HepG2 (cell line): ENCODE measurements at regions not wholly inside any gene's neighbourhood (a gene's known extent, or its start where the extent isn't known, plus 50 kb on each side); places are given as distances from the start of the nearest gene placed in this dataset.

Experiments
- ATAC-seq: fragments of 200-7000 bp; cut with Tn5 transposase; 3 replicates; pipeline ENCODE4 v1.9.1; 2020; ENCODE audit warnings: mild to moderate bottlenecking, moderate library complexity
- BruUV-seq: library from RNA; stranded (reverse); fragments of 400-500 nt; replicated peaks from 2 replicates; lab custom pipeline; 2021; lab: Mats Ljungman, UMichigan
- CTCF ChIA-PET: fragments of 300-600 bp; formaldehyde crosslinking; extraction: SDS; loops from one replicate; lab custom pipeline; 2021; ENCODE audit warnings: low total read pairs, inconsistent platforms, low intra/inter-chr PET ratio; lab: Yijun Ruan, JAX
- POLR2A ChIA-PET: fragments of 350-600 bp; sonication (Branson Sonifier 250); formaldehyde crosslinking; loops from one replicate; lab custom pipeline; 2020; ENCODE audit warnings: antibody characterized with exemption, inconsistent platforms; lab: Yijun Ruan, JAX
- DNase-seq: peaks from one replicate; pipeline ENCODE4 v3.0.0-alpha.2; 2015; ENCODE audit warnings: low spot score
- FAIRE-seq: peaks from 3 replicates; lab custom pipeline; 2011; peaks lifted over from hg19 to GRCh38; lab: Jason Lieb, UNC
- H2AFZ ChIP-seq: one replicate; pipeline ENCODE4 v1.6.1; 2011; ENCODE audit warnings: low read length, inconsistent platforms
- H3K27ac ChIP-seq: fragments of 300-600 bp; 3 replicates; pipeline ENCODE4 v1.8.0; 2011; ENCODE audit warnings: mixed run types, mild to moderate bottlenecking, mixed read lengths, low read length, inconsistent platforms; ENCODE audit not compliant: insufficient read depth; ENCODE audit errors: extremely low read length
- H3K27me3 ChIP-seq, 2 experiments: fragments of 200-600 bp in 1 of 2; 2 replicates in 1 of 2; 3 replicates in 1 of 2; pipeline versions ENCODE4 v1.6.0 to v1.8.0; 2011; ENCODE audit warnings: low read length in 2 of 2, mild to moderate bottlenecking in 2 of 2, moderate library complexity in 2 of 2, inconsistent platforms in 1 of 2; ENCODE audit not compliant: insufficient read depth in 2 of 2, control insufficient read depth in 1 of 2
- H3K36me3 ChIP-seq, 2 experiments: fragments of 200-600 bp in 1 of 2; replicated peaks in 1 of 2; 2 replicates in 1 of 2; 3 replicates in 1 of 2; pipeline versions ENCODE4 v1.5.1 to v1.8.0; 2011; ENCODE audit warnings: low read length in 2 of 2, inconsistent platforms in 1 of 2; ENCODE audit not compliant: insufficient read depth in 2 of 2, control insufficient read depth in 1 of 2
- H3K4me1 ChIP-seq: 2 replicates; pipeline ENCODE4 v1.5.1; 2012; ENCODE audit warnings: low read length, inconsistent platforms; ENCODE audit not compliant: insufficient read depth
- H3K4me2 ChIP-seq: 2 replicates; pipeline ENCODE4 v1.6.0; 2011; ENCODE audit warnings: low read depth, low read length, inconsistent platforms
- H3K4me3 ChIP-seq, 3 experiments: fragments of 200-600 bp in 1 of 3; sonication (generic), shearing (Covaris generic) in 1 of 3; replicated peaks in 1 of 3; 2 replicates each; pipeline ENCODE4 v1.5.1; 2011 to 2016; ENCODE audit warnings: low read length in 3 of 3, inconsistent platforms in 2 of 3, low read depth in 2 of 3, mild to moderate bottlenecking in 2 of 3, control low read depth in 1 of 3, mixed read lengths in 1 of 3; ENCODE audit not compliant: insufficient read depth in 1 of 3
- H3K79me2 ChIP-seq: one replicate; pipeline ENCODE4 v1.6.1; 2011; ENCODE audit warnings: low read length, inconsistent platforms; ENCODE audit not compliant: insufficient read depth
- H3K9ac ChIP-seq: 2 replicates; pipeline ENCODE4 v1.6.0; 2011; ENCODE audit warnings: mild to moderate bottlenecking, low read depth, low read length, inconsistent platforms; ENCODE audit not compliant: insufficient read depth
- H3K9me3 ChIP-seq: 2 replicates; pipeline ENCODE4 v1.5.1; 2012; ENCODE audit warnings: mild to moderate bottlenecking, low read length
- H4K20me1 ChIP-seq: 2 replicates; pipeline ENCODE4 v1.6.0; 2011; ENCODE audit warnings: inconsistent platforms, mild to moderate bottlenecking, low read length, moderate library complexity; ENCODE audit not compliant: insufficient read depth
- ATRX ChIP-seq: sonication (generic); formaldehyde crosslinking; IDR thresholded peaks from 2 replicates; pipeline ENCODE4 v1.4.0; 2020; ENCODE audit warnings: missing genetic modification reagents, borderline replicate concordance
- CHD4 ChIP-seq: fragments of 200-600 bp; sonication (generic); IDR thresholded peaks from 2 replicates; pipeline ENCODE4 v1.7.0; 2017; ENCODE audit warnings: mild to moderate bottlenecking, low read length, borderline replicate concordance
- DR1 ChIP-seq: sonication (generic); formaldehyde crosslinking; IDR thresholded peaks from 2 replicates; pipeline ENCODE4 v1.8.0; 2021; ENCODE audit warnings: mild to moderate bottlenecking, missing genetic modification reagents, inconsistent platforms
- ZNF512 ChIP-seq: sonication (generic); formaldehyde crosslinking; IDR thresholded peaks from 2 replicates; pipeline ENCODE4 v1.4.0; 2020; ENCODE audit warnings: mild to moderate bottlenecking, missing genetic modification reagents
- ZNF512B ChIP-seq: sonication (generic); formaldehyde crosslinking; IDR thresholded peaks from 2 replicates; pipeline ENCODE4 v1.5.1; 2020; ENCODE audit warnings: missing genetic modification reagents, mild to moderate bottlenecking, borderline replicate concordance
- WGBS: methylation state at CpG from one replicate; pipeline ENCODE4 v1.1.6; 2017; ENCODE audit warnings: low lambda C conversion rate; 5-methylcytosine and 5-hydroxymethylcytosine counted together
- in situ Hi-C: cut with HindIII; loops from 2 replicates; pipeline ENCODE4 v1.10.0; 2017; ENCODE audit warnings: low pct_unique_long_range_greater_than_20kb; ENCODE audit not compliant: extremely low pct_ligation_motif_present
- intact Hi-C: fragments of 100-400 bp; cut with micrococcal nuclease; formaldehyde crosslinking; loops from one replicate; pipeline ENCODE4 v1.10.0; 2022; ENCODE audit not compliant: unreplicated experiment
- TF ChIP-seq, protein P1 (sequence below): IDR thresholded peaks from 2 replicates; pipeline ENCODE4 v1.6.1; 2016; ENCODE audit warnings: mild to moderate bottlenecking, missing biosample characterization, missing genetic modification reagents
- TF ChIP-seq, protein P2 (sequence below): sonication (generic); formaldehyde crosslinking; IDR thresholded peaks from 2 replicates; pipeline ENCODE4 v1.4.0; 2020; ENCODE audit warnings: missing genetic modification reagents

DNA sequence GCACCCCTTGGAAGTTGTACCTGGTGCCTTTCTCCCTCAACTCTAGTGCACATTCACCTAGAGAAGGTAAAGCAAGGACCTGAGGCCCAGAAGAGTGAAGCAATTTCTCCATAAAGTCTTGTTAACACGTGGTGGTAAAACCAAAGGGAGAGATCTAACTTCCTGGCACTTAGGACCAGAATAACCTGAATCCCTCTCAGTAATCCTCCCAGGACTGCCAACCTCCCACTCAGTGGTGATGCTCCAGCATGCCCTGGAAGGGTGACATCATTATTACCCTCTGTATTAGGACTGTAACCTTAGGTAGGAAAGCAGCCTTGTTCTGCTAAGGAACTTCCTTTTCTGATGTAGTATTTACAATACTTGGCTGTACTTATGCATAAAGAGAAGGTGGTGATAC lies 330.6 kb upstream of the MARCKS start:
- Histone ChIP-seq H3K4me3 (no peak overlapping the region), H3K36me3 (no peaks in the 10 kb centered on the region), H2AFZ (no peak overlapping the region), H3K4me2 (no peak overlapping the region), H3K79me2 (no peaks in the 10 kb centered on the region), H3K27me3 (no peaks in the 10 kb centered on the region), H4K20me1 (no peaks in the 10 kb centered on the region), H3K4me1 (peaks cover 7% of the 10 kb centered on the region), H3K9me3 (no peaks in the 10 kb centered on the region), H3K9ac (no peak overlapping the region), H3K27ac (no peak overlapping the region)
- POLR2A ChIA-PET, result no interaction called here
- intact Hi-C loops (no loop called here), in situ Hi-C loops (no loop called here)
- WGBS, result 0% methylated on average over 1 of the region's 1 CpG
- CTCF ChIA-PET, result no interaction called here
- DNase-seq (no peak), ATAC-seq (no peak), FAIRE-seq (no peak)
- no TSS peak for BruUV-seq
- no peak for TF ChIP-seq DR1 (CRISPR knock-in tag)
- TF ChIP-seq, protein P1, sequence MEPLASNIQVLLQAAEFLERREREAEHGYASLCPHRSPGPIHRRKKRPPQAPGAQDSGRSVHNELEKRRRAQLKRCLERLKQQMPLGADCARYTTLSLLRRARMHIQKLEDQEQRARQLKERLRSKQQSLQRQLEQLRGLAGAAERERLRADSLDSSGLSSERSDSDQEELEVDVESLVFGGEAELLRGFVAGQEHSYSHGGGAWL (CRISPR knock-in tag), result no peak
- no peak for TF ChIP-seq ZNF512 (CRISPR knock-in tag)
- TF ChIP-seq CHD4, result no peak
- TF ChIP-seq, protein P2, sequence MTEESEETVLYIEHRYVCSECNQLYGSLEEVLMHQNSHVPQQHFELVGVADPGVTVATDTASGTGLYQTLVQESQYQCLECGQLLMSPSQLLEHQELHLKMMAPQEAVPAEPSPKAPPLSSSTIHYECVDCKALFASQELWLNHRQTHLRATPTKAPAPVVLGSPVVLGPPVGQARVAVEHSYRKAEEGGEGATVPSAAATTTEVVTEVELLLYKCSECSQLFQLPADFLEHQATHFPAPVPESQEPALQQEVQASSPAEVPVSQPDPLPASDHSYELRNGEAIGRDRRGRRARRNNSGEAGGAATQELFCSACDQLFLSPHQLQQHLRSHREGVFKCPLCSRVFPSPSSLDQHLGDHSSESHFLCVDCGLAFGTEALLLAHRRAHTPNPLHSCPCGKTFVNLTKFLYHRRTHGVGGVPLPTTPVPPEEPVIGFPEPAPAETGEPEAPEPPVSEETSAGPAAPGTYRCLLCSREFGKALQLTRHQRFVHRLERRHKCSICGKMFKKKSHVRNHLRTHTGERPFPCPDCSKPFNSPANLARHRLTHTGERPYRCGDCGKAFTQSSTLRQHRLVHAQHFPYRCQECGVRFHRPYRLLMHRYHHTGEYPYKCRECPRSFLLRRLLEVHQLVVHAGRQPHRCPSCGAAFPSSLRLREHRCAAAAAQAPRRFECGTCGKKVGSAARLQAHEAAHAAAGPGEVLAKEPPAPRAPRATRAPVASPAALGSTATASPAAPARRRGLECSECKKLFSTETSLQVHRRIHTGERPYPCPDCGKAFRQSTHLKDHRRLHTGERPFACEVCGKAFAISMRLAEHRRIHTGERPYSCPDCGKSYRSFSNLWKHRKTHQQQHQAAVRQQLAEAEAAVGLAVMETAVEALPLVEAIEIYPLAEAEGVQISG (CRISPR knock-in tag), result no peak
- no peak for TF ChIP-seq ATRX
- TF ChIP-seq ZNF512B (CRISPR knock-in tag), result no peak
